ENCODE measurements at regions not wholly inside any gene's neighbourhood (a gene's known extent, or its start where the extent isn't known, plus 50 kb on each side); places are given as distances from the start of the nearest gene placed in this dataset.

GRCh38 chr1:55690366-55690765 is 475.2 kb upstream of the USP24 start:
- Histone ChIP-seq H3K9me3 (ENCODE audit: low read length) (no peaks in the 10 kb centered on the region), H4K20me1 (ENCODE audit: insufficient read depth, low read length) (no peaks in the 10 kb centered on the region), H3K79me2 (ENCODE audit: insufficient read depth, low read depth, low read length) (no peaks in the 10 kb centered on the region), H2AFZ (ENCODE audit: low read length) (no peak overlapping the region), H3K4me3 (ENCODE audit: low read depth, low read length, poor library complexity, severe bottlenecking) (no peak overlapping the region), H3K27ac (ENCODE audit: low read depth, low read length, poor library complexity, severe bottlenecking) (no peak overlapping the region), H3K4me2 (ENCODE audit: low read length) (no peak overlapping the region), H3K9me2 (ENCODE audit: insufficient read depth, low read length) (no peaks in the 10 kb centered on the region), H3K4me1 (ENCODE audit: insufficient read depth, low read length, poor library complexity, severe bottlenecking) (no peaks in the 10 kb centered on the region), H3K36me3 (ENCODE audit: insufficient read depth, low read length) (no peaks in the 10 kb centered on the region)
- no TSS peak for BruUV-seq (replicated peaks)
- POLR2A ChIA-PET, result interaction anchor here (0.7 kb wide), 1 partner anchor 137 kb away, joined by 3 read pairs; no protein-coding TSS in a partner anchor
- no peak for DNase-seq (ENCODE audit: low spot score)
- intact Hi-C loops (cut with micrococcal nuclease; ENCODE audit: unreplicated experiment), result no loop called here
- TF ChIP-seq EZH2phosphoT487 (IDR thresholded peaks at IDR 0.05; ENCODE audit: borderline replicate concordance, low read depth, low read length) (no peak), CTCF (conservative IDR thresholded peaks at IDR 0.05; ENCODE audit: low read length) (no peak)
- CTCF ChIA-PET (ENCODE audit: unreplicated experiment), result no interaction called here

- Histone ChIP-seq H3K36me3 (ENCODE audit: insufficient read depth, low read length) (no peaks in the 10 kb centered on the region), H3K4me3 (ENCODE audit: low read depth, low read length, poor library complexity, severe bottlenecking) (no peak overlapping the region), H3K4me1 (ENCODE audit: insufficient read depth, low read length, poor library complexity, severe bottlenecking) (no peaks in the 10 kb centered on the region), H3K4me2 (ENCODE audit: low read length) (no peak overlapping the region), H4K20me1 (ENCODE audit: insufficient read depth, low read length) (no peaks in the 10 kb centered on the region), H3K27ac (ENCODE audit: low read depth, low read length, poor library complexity, severe bottlenecking) (no peak overlapping the region), H3K79me2 (ENCODE audit: insufficient read depth, low read depth, low read length) (no peaks in the 10 kb centered on the region), H3K9me2 (ENCODE audit: insufficient read depth, low read length) (no peaks in the 10 kb centered on the region), H2AFZ (ENCODE audit: low read length) (no peak overlapping the region), H3K9me3 (ENCODE audit: low read length) (no peaks in the 10 kb centered on the region)
- BruUV-seq (replicated peaks), result no TSS peak
- CTCF ChIA-PET (ENCODE audit: unreplicated experiment), result no interaction called here
- TF ChIP-seq CTCF (conservative IDR thresholded peaks at IDR 0.05; ENCODE audit: low read length), result no peak
- no peak for TF ChIP-seq EZH2phosphoT487 (IDR thresholded peaks at IDR 0.05; ENCODE audit: borderline replicate concordance, low read depth, low read length)
- POLR2A ChIA-PET, result interaction anchor here (0.5 kb wide), 1 partner anchor 646 kb away, joined by 4 read pairs; no protein-coding TSS in a partner anchor
- no peak for DNase-seq (ENCODE audit: low spot score)
- intact Hi-C loops (cut with micrococcal nuclease; ENCODE audit: unreplicated experiment), result no loop called here
Observed at GRCh38 chr1:55689800-55690199, 474.6 kb upstream of the USP24 start.

GRCh38 chr1:55685560-55685959 is 470.4 kb upstream of the USP24 start:
- H3K36me3 ChIP-seq (ENCODE audit: insufficient read depth, low read length), result no peaks in the 10 kb centered on the region
- no peaks in the 10 kb centered on the region for H4K20me1 ChIP-seq (ENCODE audit: insufficient read depth, low read length)
- H2AFZ ChIP-seq (ENCODE audit: low read length), result no peak overlapping the region
- BruUV-seq (replicated peaks), result no TSS peak
- ChIA-PET POLR2A (interaction anchor here (0.6 kb wide), 1 partner anchor 10 kb away, joined by 3 read pairs; no protein-coding TSS in a partner anchor), CTCF (ENCODE audit: unreplicated experiment) (no interaction called here)
- no peaks in the 10 kb centered on the region for H3K9me3 ChIP-seq (ENCODE audit: low read length)
- TF ChIP-seq EZH2phosphoT487 (IDR thresholded peaks at IDR 0.05; ENCODE audit: borderline replicate concordance, low read depth, low read length), result no peak
- no peak for TF ChIP-seq CTCF (conservative IDR thresholded peaks at IDR 0.05; ENCODE audit: low read length)
- H3K4me1 ChIP-seq (ENCODE audit: insufficient read depth, low read length, poor library complexity, severe bottlenecking), result no peaks in the 10 kb centered on the region
- no peak overlapping the region for H3K4me3 ChIP-seq (ENCODE audit: low read depth, low read length, poor library complexity, severe bottlenecking)
- intact Hi-C loops (cut with micrococcal nuclease; ENCODE audit: unreplicated experiment), result no loop called here
- H3K4me2 ChIP-seq (ENCODE audit: low read length), result no peak overlapping the region
- no peaks in the 10 kb centered on the region for H3K9me2 ChIP-seq (ENCODE audit: insufficient read depth, low read length)
- no peak overlapping the region for H3K27ac ChIP-seq (ENCODE audit: low read depth, low read length, poor library complexity, severe bottlenecking)
- no peak for DNase-seq (ENCODE audit: low spot score)
- no peaks in the 10 kb centered on the region for H3K79me2 ChIP-seq (ENCODE audit: insufficient read depth, low read depth, low read length)
